MCF 10A (cell line): ENCODE measurements at regions not wholly inside any gene's neighbourhood (a gene's known extent, or its start where the extent isn't known, plus 50 kb on each side); places are given as distances from the start of the nearest gene placed in this dataset.

ENCODE experiments used
- BruUV-seq: library from RNA; stranded (reverse); fragments of 400-500 nt; replicated peaks from 2 replicates; lab custom pipeline; 2021; lab: Mats Ljungman, UMichigan
- CTCF ChIA-PET: fragments of 300-600 bp; sonication (Branson Sonifier 250); formaldehyde crosslinking; extraction: SDS; loops from one replicate; lab custom pipeline; 2021; ENCODE audit warnings: antibody characterized with exemption, inconsistent platforms; lab: Yijun Ruan, JAX
- POLR2A ChIA-PET: fragments of 300-600, 350-650 bp; sonication (Branson Sonifier 250); formaldehyde crosslinking; extraction: SDS; loops from one replicate; lab custom pipeline; 2020; ENCODE audit warnings: antibody characterized with exemption, inconsistent platforms; lab: Yijun Ruan, JAX
- DNase-seq: peaks from one replicate; pipeline ENCODE4 v3.0.0-alpha.2; 2018; ENCODE audit not compliant: unreplicated experiment
- H3K27ac Mint-ChIP-seq: one replicate; pipeline ENCODE4 v1.8.0; 2022; ENCODE audit warnings: mild to moderate bottlenecking, low read depth, mixed read lengths; ENCODE audit not compliant: unreplicated experiment
- H3K27me3 Mint-ChIP-seq: one replicate; pipeline ENCODE4 v1.8.0; 2022; ENCODE audit warnings: mixed read lengths; ENCODE audit not compliant: insufficient read depth, unreplicated experiment
- H3K36me3 Mint-ChIP-seq: one replicate; pipeline ENCODE4 v1.8.0; 2022; ENCODE audit warnings: mild to moderate bottlenecking, moderate library complexity, mixed read lengths; ENCODE audit not compliant: insufficient read depth, unreplicated experiment
- H3K4me1 Mint-ChIP-seq: one replicate; pipeline ENCODE4 v1.8.0; 2022; ENCODE audit warnings: mixed read lengths; ENCODE audit not compliant: insufficient read depth, unreplicated experiment
- H3K4me3 Mint-ChIP-seq: one replicate; pipeline ENCODE4 v1.8.0; 2022; ENCODE audit warnings: mild to moderate bottlenecking, moderate library complexity, mixed read lengths; ENCODE audit not compliant: unreplicated experiment
- H3K9me3 Mint-ChIP-seq: one replicate; pipeline ENCODE4 v1.8.0; 2022; ENCODE audit warnings: mixed read lengths; ENCODE audit not compliant: unreplicated experiment
- intact Hi-C: fragments of 100-400 bp; cut with micrococcal nuclease; formaldehyde crosslinking; loops from 2 replicates; pipeline ENCODE4 v1.14.1; 2022
- TF ChIP-seq, protein P1 (sequence below): fragments of 200-600 bp; IDR thresholded peaks from one replicate; pipeline ENCODE4 v1.8.0; 2022; ENCODE audit warnings: antibody characterized with exemption, mild to moderate bottlenecking; ENCODE audit not compliant: unreplicated experiment

DNA sequence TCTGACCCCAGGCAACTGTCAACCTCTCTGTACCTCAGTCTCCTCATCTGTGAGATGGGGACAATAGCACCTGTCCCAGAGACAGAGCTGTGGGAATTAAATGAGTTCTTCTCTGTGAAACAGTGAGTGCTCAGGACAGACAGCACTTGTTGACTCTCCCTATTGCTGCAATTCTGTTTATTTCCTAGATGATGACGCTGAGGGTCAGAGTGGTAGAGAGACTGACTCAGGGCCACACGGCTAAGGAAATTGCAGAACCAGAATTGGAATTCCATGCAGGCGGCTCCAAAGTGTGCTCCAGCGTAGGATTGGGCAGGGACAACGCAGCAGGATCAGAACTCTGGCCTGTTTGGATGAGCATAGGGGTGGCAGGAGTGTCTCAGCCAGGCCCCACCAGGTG is 302.2 kb downstream of the C16orf95 start:
- ChIA-PET CTCF (no interaction called here), POLR2A (no interaction called here)
- Mint-ChIP-seq H3K27ac (no peak overlapping the region), H3K9me3 (no peaks in the 10 kb centered on the region), H3K27me3 (no peaks in the 10 kb centered on the region), H3K4me1 (peaks cover 7% of the 10 kb centered on the region), H3K36me3 (no peaks in the 10 kb centered on the region), H3K4me3 (no peak overlapping the region)
- no peak for DNase-seq
- intact Hi-C loops: loop anchor here (5.0 kb wide), 1 partner anchor 47 kb away; no protein-coding TSS in a partner anchor
- no TSS peak for BruUV-seq
- TF ChIP-seq, protein P1, sequence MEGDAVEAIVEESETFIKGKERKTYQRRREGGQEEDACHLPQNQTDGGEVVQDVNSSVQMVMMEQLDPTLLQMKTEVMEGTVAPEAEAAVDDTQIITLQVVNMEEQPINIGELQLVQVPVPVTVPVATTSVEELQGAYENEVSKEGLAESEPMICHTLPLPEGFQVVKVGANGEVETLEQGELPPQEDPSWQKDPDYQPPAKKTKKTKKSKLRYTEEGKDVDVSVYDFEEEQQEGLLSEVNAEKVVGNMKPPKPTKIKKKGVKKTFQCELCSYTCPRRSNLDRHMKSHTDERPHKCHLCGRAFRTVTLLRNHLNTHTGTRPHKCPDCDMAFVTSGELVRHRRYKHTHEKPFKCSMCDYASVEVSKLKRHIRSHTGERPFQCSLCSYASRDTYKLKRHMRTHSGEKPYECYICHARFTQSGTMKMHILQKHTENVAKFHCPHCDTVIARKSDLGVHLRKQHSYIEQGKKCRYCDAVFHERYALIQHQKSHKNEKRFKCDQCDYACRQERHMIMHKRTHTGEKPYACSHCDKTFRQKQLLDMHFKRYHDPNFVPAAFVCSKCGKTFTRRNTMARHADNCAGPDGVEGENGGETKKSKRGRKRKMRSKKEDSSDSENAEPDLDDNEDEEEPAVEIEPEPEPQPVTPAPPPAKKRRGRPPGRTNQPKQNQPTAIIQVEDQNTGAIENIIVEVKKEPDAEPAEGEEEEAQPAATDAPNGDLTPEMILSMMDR: no peak

DNA sequence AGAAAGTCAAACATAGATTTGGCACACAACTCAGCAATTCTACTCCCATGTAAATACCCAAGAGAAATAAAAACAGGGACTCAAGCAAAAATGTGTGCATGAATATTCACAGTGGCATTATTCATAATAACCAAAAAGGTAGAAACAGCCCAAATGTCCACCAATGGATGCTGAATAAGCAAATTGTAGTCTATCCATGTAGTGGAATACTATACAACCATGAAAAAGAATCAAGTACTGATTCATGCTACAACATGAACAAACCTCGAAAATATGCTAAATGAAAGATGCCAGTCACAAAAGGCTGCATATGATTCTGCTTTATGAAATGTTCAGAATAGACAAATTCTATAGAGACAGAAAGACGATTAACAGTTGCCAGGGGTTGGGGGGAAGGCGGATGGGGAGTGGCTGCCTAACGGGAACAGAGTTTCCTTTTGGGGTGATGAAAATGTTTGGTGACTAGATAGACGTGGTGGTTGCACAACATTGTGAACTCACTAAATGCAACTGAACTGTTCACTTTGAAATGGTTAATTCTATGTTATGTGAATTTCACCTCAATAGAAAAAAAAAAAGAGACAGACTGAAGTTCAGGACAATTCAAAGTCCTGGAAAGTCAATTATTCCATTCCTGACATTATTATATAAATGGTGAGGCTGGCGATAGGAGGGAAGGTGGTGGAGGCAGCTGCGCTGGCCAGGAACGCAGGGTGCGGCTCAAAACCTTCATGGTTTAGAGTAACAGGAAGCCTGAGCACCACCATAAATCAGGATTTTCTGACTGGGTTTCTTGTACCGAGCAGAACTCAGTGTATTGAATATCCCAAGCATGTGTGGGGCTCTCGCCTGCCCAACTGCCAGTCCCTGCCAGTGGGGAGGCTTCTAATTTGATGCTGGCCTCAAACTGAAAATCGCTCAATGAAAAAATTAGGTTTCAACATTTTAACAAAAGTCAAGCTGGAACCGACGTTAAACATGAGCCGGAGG is 300.9 kb downstream of the C16orf95 start:
- Mint-ChIP-seq H3K4me1 (peaks cover 7% of the 10 kb centered on the region), H3K9me3 (no peaks in the 10 kb centered on the region), H3K27me3 (peaks cover 7% of the 10 kb centered on the region), H3K36me3 (no peaks in the 10 kb centered on the region), H3K4me3 (no peak overlapping the region), H3K27ac (no peak overlapping the region)
- ChIA-PET POLR2A (interaction anchor here (0.8 kb wide), 1 partner anchor 16 kb away, joined by 3 read pairs; no protein-coding TSS in a partner anchor), CTCF (interaction anchor here (0.6 to 1.8 kb wide), 3 partner anchors 46 to 443 kb away, joined by 3 to 9 read pairs (median 3); no protein-coding TSS in a partner anchor)
- no TSS peak for BruUV-seq
- TF ChIP-seq, protein P1: no peak
- intact Hi-C loops: loop anchor here (1.0 to 5.0 kb wide), 7 partner anchors 46 to 452 kb away; no protein-coding TSS in a partner anchor
- DNase-seq: no peak

DNA sequence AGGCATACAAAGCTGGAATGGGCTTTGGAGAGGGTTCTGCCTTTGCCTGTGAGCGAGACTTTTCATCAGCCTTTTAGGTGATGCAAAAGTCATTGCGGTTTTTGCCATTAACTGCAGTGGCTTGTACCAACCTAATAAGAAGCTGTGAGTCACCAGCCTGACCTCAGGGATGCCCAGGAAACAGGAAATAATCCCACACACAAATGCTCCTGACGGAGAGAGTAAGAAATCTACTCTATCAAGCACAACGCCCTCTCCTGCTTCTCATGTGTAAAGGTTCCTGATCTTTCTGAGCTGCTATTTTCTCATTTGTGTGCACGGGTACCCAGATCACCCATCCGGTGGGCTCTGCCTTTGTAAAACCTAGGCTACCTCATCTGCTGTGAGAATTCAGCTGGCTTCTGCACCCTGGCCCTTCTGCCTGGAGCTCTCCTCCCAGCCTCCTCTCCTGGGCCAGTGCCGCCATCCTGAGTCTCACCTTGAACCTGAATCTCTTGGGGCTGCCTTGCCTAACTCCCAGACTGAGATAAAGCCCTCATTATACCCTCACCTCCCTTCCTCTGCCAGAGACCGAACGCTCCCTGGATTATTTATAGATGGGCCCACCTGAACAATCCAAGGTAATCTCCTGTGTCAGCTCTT is 299.7 kb downstream of the C16orf95 start:
- intact Hi-C loops: loop anchor here (1.0 to 5.0 kb wide), 7 partner anchors 45 to 453 kb away; no protein-coding TSS in a partner anchor
- ChIA-PET CTCF (interaction anchor here (0.6 to 1.8 kb wide), 7 partner anchors 10 to 453 kb away, joined by 3 to 9 read pairs (median 3); no protein-coding TSS in a partner anchor), POLR2A (interaction anchor here (0.8 kb wide), 1 partner anchor 17 kb away, joined by 3 read pairs; no protein-coding TSS in a partner anchor)
- no peaks in the 10 kb centered on the region for H3K36me3 Mint-ChIP-seq
- H3K27ac Mint-ChIP-seq: no peak overlapping the region
- peaks cover 7% of the 10 kb centered on the region for H3K4me1 Mint-ChIP-seq
- no peaks in the 10 kb centered on the region for H3K9me3 Mint-ChIP-seq
- TF ChIP-seq, protein P1: peak; percentile 41
- H3K4me3 Mint-ChIP-seq: no peak overlapping the region
- H3K27me3 Mint-ChIP-seq: peaks cover 18% of the 10 kb centered on the region
- BruUV-seq: no TSS peak
- DNase-seq: peak; percentile 93

DNA sequence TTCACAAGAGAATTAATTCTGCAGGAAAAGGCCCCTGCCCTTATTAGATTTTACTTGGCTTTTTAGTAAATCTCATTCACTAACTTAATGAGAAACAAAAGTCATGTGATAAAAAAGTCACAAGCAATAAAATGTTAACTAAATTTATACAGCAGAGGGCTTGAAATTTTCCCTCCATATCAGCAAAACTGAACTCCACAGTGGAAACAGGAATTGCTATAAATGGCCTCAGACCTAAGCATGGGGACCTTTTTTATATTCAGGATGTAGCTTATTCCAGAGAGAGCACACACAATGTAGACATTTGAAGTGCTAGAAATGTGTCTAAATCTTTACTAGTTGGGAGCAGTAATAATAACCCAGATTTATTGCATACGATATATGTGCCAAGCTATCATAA is 291.5 kb downstream of the C16orf95 start:
- no peak for DNase-seq
- H3K27ac Mint-ChIP-seq: no peak overlapping the region
- no peak overlapping the region for H3K4me3 Mint-ChIP-seq
- H3K36me3 Mint-ChIP-seq: no peaks in the 10 kb centered on the region
- peaks cover 27% of the 10 kb centered on the region for H3K27me3 Mint-ChIP-seq
- POLR2A ChIA-PET: interaction anchor here (1.0 kb wide), 1 partner anchor 54 kb away, joined by 4 read pairs; no protein-coding TSS in a partner anchor
- CTCF ChIA-PET: no interaction called here
- TF ChIP-seq, protein P1: no peak
- no peaks in the 10 kb centered on the region for H3K4me1 Mint-ChIP-seq
- intact Hi-C loops: no loop called here
- no TSS peak for BruUV-seq
- H3K9me3 Mint-ChIP-seq: no peaks in the 10 kb centered on the region
